ENCODE measurements at regions not wholly inside any gene's neighbourhood (a gene's known extent, or its start where the extent isn't known, plus 50 kb on each side); places are given as distances from the start of the nearest gene placed in this dataset.

DNA sequence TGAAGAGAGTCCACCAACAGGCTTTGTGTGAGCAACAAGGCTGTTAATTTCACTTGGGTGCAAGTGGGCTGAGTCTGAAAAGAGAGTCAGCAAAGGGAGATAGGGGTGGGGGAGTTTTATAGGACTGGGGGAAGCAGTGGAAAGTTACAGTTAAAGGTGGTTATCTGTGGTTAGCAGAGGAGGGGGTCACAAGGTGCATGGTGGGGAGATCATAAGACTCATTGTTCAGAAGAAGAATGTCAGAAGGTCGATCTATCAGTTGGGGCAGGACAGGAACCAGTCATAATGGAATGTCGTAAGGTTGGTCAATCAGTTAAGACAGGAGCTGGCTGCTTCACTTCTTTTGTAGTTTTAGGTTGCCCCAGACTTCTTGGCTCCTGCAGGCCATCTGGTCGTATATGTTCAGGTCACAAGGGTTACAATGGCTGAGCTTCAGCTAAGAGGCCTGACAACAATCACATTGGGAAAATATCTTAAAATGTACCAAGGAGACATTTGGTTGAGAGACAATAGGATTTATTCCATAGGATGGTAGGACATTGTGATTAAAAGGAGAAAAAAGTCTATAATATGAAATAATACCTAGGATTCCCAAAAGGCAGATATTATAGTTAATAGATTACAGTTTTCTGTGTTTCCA is 356.4 kb downstream of the ANKRD7 start:
- H3K4me3 ChIP-seq, result no peak overlapping the region
- TF ChIP-seq, protein P1, sequence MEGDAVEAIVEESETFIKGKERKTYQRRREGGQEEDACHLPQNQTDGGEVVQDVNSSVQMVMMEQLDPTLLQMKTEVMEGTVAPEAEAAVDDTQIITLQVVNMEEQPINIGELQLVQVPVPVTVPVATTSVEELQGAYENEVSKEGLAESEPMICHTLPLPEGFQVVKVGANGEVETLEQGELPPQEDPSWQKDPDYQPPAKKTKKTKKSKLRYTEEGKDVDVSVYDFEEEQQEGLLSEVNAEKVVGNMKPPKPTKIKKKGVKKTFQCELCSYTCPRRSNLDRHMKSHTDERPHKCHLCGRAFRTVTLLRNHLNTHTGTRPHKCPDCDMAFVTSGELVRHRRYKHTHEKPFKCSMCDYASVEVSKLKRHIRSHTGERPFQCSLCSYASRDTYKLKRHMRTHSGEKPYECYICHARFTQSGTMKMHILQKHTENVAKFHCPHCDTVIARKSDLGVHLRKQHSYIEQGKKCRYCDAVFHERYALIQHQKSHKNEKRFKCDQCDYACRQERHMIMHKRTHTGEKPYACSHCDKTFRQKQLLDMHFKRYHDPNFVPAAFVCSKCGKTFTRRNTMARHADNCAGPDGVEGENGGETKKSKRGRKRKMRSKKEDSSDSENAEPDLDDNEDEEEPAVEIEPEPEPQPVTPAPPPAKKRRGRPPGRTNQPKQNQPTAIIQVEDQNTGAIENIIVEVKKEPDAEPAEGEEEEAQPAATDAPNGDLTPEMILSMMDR (IDR thresholded peaks at IDR 0.05; ENCODE audit: control extremely low read depth, extremely low read depth), result no peak
- H3K36me3 ChIP-seq (ENCODE audit: control insufficient read depth in 4 of 4, insufficient read depth in 4 of 4, low read length in 4 of 4), result no peaks in the 10 kb centered on the region
- no peak for ATAC-seq (ENCODE audit: insufficient read depth, low FRiP score)
- no peak overlapping the region for H3K9ac ChIP-seq (ENCODE audit: insufficient read depth in 1 of 2, low read length in 2 of 2)
- no peaks in the 10 kb centered on the region for H3K9me3 ChIP-seq (ENCODE audit: control insufficient read depth in 4 of 4, insufficient read depth in 3 of 4, low read length in 3 of 4)
- no peaks in the 10 kb centered on the region for H3K27me3 ChIP-seq (ENCODE audit: control insufficient read depth in 3 of 3, insufficient read depth in 3 of 3, low read length in 2 of 3)
- H3K4me1 ChIP-seq (ENCODE audit: control insufficient read depth in 5 of 5, insufficient read depth in 5 of 5, low read length in 5 of 5), result no peaks in the 10 kb centered on the region
- WGBS, 2 donors, result 59 to 67% methylated on average over 3 of the region's 3 CpGs
- no peak for DNase-seq
- H3K27ac ChIP-seq (ENCODE audit: low read depth in 1 of 2, low read length in 1 of 2), result no peak overlapping the region

DNA sequence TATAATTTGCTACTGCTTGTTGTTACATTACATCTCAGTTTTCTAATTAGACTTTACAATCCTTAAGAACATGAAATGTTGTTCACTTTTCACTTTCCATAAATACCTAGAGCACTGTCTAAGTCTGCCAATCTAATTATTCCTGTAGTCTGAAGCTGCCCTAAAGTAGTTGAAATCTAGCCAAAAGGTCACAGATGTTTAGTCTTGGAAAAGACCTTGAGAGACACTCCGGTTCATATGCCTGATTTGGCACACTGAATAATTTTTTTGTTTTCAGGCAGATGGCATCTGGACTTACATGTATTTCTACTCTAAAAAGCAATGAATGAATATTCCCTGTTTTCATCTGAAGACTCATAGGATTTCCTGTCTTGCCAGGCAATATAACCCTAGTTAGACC is 359.1 kb downstream of the ANKRD7 start:
- ATAC-seq (ENCODE audit: insufficient read depth, low FRiP score), result no peak
- 52 to 61% methylated on average over 1 of the region's 1 CpG for WGBS, 2 donors
- TF ChIP-seq, protein P1 (IDR thresholded peaks at IDR 0.05; ENCODE audit: control extremely low read depth, extremely low read depth), result no peak
- no peak for DNase-seq
- Histone ChIP-seq H3K4me3 (no peak overlapping the region), H3K36me3 (ENCODE audit: control insufficient read depth in 4 of 4, insufficient read depth in 4 of 4, low read length in 4 of 4) (no peaks in the 10 kb centered on the region), H3K9me3 (ENCODE audit: control insufficient read depth in 4 of 4, insufficient read depth in 3 of 4, low read length in 3 of 4) (peaks cover 0 to 6% (median 4%) of the 10 kb centered on the region in 4 donors), H3K4me1 (ENCODE audit: control insufficient read depth in 5 of 5, insufficient read depth in 5 of 5, low read length in 5 of 5) (no peaks in the 10 kb centered on the region), H3K27me3 (ENCODE audit: control insufficient read depth in 3 of 3, insufficient read depth in 3 of 3, low read length in 2 of 3) (no peaks in the 10 kb centered on the region), H3K27ac (ENCODE audit: low read depth in 1 of 2, low read length in 1 of 2) (no peak overlapping the region), H3K9ac (ENCODE audit: insufficient read depth in 1 of 2, low read length in 2 of 2) (no peak overlapping the region)

DNA sequence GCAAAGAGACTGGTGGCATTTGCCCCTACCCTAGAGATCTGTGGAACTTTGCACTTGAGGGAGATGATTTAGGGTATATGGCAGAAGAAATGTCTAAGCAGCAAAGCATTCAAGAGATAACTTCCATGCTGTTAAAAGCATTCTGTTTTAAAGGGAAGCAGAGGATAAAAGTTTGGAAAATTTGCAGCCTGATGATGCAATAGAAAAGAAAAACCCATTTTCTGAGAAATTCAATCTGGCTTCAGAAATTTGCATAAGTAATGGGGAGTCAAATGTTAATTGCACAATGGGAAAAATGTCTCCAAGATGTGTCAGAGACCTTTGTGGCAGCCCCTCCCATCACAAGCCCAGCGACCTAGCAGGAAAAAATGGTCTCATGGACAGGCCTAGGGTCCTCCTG is 361.7 kb downstream of the ANKRD7 start:
- H3K36me3 ChIP-seq (ENCODE audit: control insufficient read depth in 4 of 4, insufficient read depth in 4 of 4, low read length in 4 of 4), result no peaks in the 10 kb centered on the region
- H3K9ac ChIP-seq (ENCODE audit: insufficient read depth in 1 of 2, low read length in 2 of 2), result no peak overlapping the region
- no peaks in the 10 kb centered on the region for H3K4me1 ChIP-seq (ENCODE audit: control insufficient read depth in 5 of 5, insufficient read depth in 5 of 5, low read length in 5 of 5)
- peaks cover 0 to 6% (median 4%) of the 10 kb centered on the region in 4 donors for H3K9me3 ChIP-seq (ENCODE audit: control insufficient read depth in 4 of 4, insufficient read depth in 3 of 4, low read length in 3 of 4)
- no peak overlapping the region for H3K27ac ChIP-seq (ENCODE audit: low read depth in 1 of 2, low read length in 1 of 2)
- DNase-seq (no peak), ATAC-seq (ENCODE audit: insufficient read depth, low FRiP score) (no peak)
- no peaks in the 10 kb centered on the region for H3K27me3 ChIP-seq (ENCODE audit: control insufficient read depth in 3 of 3, insufficient read depth in 3 of 3, low read length in 2 of 3)
- no peak overlapping the region for H3K4me3 ChIP-seq
- TF ChIP-seq, protein P1 (IDR thresholded peaks at IDR 0.05; ENCODE audit: control extremely low read depth, extremely low read depth), result no peak
- 76 to 80% methylated on average over 1 of the region's 1 CpG for WGBS, 2 donors

DNA sequence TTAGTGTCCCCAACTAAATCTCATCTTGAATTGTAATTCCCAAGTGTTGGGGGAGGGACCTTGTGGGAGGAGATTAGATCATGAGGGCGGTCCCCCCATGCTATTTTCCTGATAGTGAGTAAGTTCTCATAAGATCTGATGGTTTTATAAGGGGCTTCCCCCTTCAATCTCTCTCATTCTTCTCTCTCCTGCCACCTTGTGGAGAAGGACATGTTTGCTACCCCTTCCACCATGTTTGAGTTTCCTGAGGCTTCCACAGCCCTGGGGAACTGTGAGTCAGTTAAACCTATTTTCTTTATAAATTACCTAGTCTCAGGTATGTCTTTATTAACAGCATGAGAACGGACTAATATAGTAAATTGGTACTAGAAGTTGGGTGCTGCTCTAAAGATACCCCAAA is 365.6 kb downstream of the ANKRD7 start:
- ATAC-seq (ENCODE audit: insufficient read depth, low FRiP score), result no peak
- Histone ChIP-seq H3K9me3 (ENCODE audit: control insufficient read depth in 4 of 4, insufficient read depth in 3 of 4, low read length in 3 of 4) (peaks cover 0 to 6% (median 4%) of the 10 kb centered on the region in 4 donors), H3K27me3 (ENCODE audit: control insufficient read depth in 3 of 3, insufficient read depth in 3 of 3, low read length in 2 of 3) (no peaks in the 10 kb centered on the region), H3K4me1 (ENCODE audit: control insufficient read depth in 5 of 5, insufficient read depth in 5 of 5, low read length in 5 of 5) (no peaks in the 10 kb centered on the region), H3K36me3 (ENCODE audit: control insufficient read depth in 4 of 4, insufficient read depth in 4 of 4, low read length in 4 of 4) (no peaks in the 10 kb centered on the region), H3K9ac (ENCODE audit: insufficient read depth in 1 of 2, low read length in 2 of 2) (no peak overlapping the region), H3K27ac (ENCODE audit: low read depth in 1 of 2, low read length in 1 of 2) (no peak overlapping the region), H3K4me3 (no peak overlapping the region)
- 51 to 64% methylated on average over 2 of the region's 2 CpGs for WGBS, 2 donors
- TF ChIP-seq, protein P1 (IDR thresholded peaks at IDR 0.05; ENCODE audit: control extremely low read depth, extremely low read depth), result no peak
- DNase-seq, result no peak
